ENCODE measurements at regions not wholly inside any gene's neighbourhood (a gene's known extent, or its start where the extent isn't known, plus 50 kb on each side); places are given as distances from the start of the nearest gene placed in this dataset.

DNA sequence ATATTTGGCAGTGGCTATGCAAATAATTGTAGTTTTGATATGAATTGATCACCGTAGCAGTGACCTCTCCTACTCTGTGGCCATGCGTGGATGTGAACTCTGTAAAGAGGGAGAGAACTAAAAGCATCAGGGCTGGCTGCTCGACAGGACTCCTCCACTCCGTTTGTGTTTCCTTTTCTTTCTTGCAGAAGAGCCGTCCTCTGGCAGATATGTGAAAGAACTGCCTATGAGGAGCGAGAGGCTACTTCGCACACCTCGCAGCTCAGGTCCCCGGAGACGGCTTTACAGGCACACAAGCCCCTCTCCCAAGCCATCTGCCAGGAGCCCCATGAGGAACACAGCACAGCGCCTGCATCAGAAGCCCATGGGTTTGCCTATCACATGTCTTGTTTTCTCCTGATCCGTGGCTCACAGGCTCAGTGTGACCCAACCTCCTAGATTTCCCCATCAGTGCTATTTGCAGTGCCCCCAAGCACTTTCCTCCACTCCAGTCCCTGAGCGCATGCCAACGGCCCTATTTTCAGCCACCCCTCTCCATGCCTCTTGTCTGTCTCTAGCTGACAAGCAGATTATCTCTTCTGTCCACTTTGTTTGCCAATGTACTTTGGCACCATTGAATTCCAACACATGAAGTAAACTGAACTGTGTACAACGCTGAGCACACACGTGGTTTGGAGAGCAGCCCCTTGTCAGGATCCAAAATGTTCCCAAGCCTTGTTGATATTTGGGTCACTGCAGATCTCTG lies 164.3 kb upstream of the AKR1E2 start:
- H3K79me2 ChIP-seq (ENCODE audit: control insufficient read depth, insufficient read depth, low read length): peaks cover 24% of the 10 kb centered on the region
- TF ChIP-seq POLR2A (IDR thresholded peaks at IDR 0.05; ENCODE audit: low read depth, low read length) (no peak), POLR2AphosphoS5 (IDR thresholded peaks at IDR 0.05; ENCODE audit: insufficient read depth, low read depth, low read length) (no peak), MYC (IDR thresholded peaks at IDR 0.05; ENCODE audit: low read depth, low read length) (no peak), GATA2 (IDR thresholded peaks at IDR 0.05; ENCODE audit: insufficient read depth, insufficient read length, low read depth, low read length) (no peak), JUN (IDR thresholded peaks at IDR 0.05; ENCODE audit: borderline replicate concordance, insufficient read depth, insufficient read length, low read depth) (no peak), EZH2 (IDR thresholded peaks at IDR 0.05; ENCODE audit: borderline replicate concordance, low read depth, low read length, severe bottlenecking) (no peak), FOS (IDR thresholded peaks at IDR 0.05; ENCODE audit: borderline replicate concordance, insufficient read depth, low read length) (no peak)
- TF ChIP-seq, protein P1, sequence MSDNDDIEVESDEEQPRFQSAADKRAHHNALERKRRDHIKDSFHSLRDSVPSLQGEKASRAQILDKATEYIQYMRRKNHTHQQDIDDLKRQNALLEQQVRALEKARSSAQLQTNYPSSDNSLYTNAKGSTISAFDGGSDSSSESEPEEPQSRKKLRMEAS (IDR thresholded peaks at IDR 0.05; ENCODE audit: insufficient read depth, insufficient read length): no peak
- TF ChIP-seq, protein P2, sequence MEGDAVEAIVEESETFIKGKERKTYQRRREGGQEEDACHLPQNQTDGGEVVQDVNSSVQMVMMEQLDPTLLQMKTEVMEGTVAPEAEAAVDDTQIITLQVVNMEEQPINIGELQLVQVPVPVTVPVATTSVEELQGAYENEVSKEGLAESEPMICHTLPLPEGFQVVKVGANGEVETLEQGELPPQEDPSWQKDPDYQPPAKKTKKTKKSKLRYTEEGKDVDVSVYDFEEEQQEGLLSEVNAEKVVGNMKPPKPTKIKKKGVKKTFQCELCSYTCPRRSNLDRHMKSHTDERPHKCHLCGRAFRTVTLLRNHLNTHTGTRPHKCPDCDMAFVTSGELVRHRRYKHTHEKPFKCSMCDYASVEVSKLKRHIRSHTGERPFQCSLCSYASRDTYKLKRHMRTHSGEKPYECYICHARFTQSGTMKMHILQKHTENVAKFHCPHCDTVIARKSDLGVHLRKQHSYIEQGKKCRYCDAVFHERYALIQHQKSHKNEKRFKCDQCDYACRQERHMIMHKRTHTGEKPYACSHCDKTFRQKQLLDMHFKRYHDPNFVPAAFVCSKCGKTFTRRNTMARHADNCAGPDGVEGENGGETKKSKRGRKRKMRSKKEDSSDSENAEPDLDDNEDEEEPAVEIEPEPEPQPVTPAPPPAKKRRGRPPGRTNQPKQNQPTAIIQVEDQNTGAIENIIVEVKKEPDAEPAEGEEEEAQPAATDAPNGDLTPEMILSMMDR (IDR thresholded peaks at IDR 0.05; ENCODE audit: extremely low read depth in 1 of 2, insufficient read depth in 1 of 2, low read depth in 1 of 2, low read length in 2 of 2): no peak
- peaks cover 23% of the 10 kb centered on the region for H3K4me1 ChIP-seq (ENCODE audit: control insufficient read depth, extremely low read depth, insufficient read depth, low read length)
- ChIA-PET POLR2A (no interaction called here), CTCF (no interaction called here)
- no peak overlapping the region for H3K27ac ChIP-seq (ENCODE audit: insufficient read depth, low read depth, low read length)
- no peaks in the 10 kb centered on the region for H3K9me1 ChIP-seq (replicated peaks; ENCODE audit: control insufficient read depth, extremely low read depth, insufficient read depth, low read length)
- H3K4me3 ChIP-seq (replicated peaks in 1 of 3; ENCODE audit: insufficient read depth in 1 of 3, low read depth in 1 of 3, low read length in 3 of 3): no peak overlapping the region
- no peak for FAIRE-seq
- dilution Hi-C loops (cut with MboI; ENCODE audit: extremely low pct_ligation_motif_present, low sequenced_read_pairs) (no loop called here), intact Hi-C loops (cut with micrococcal nuclease) (loop anchor here (2.0 to 5.0 kb wide), 10 partner anchors 15 to 1209 kb away; partner anchors contain the start of gene KLF6)
- no peak overlapping the region for H3K9ac ChIP-seq (replicated peaks; ENCODE audit: extremely low read depth, insufficient read depth, low read length)
- no peaks in the 10 kb centered on the region for H4K20me1 ChIP-seq (replicated peaks; ENCODE audit: control insufficient read depth, extremely low read depth, insufficient read depth, low read length)
- H3K27me3 ChIP-seq (ENCODE audit: control insufficient read depth in 2 of 2, insufficient read depth in 2 of 2, low read length in 2 of 2): no peaks in the 10 kb centered on the region
- no peak overlapping the region for H3K4me2 ChIP-seq (ENCODE audit: insufficient read depth, low read length)
- BruUV-seq (replicated peaks): no TSS peak
- H2AFZ ChIP-seq (ENCODE audit: low read depth, low read length): no peak overlapping the region
- no peak for DNase-seq (ENCODE audit: low read depth, low spot score)
- H3K36me3 ChIP-seq (ENCODE audit: control insufficient read depth in 2 of 2, extremely low read depth in 1 of 2, insufficient read depth in 2 of 2, low read length in 2 of 2): peaks cover 0 to 4% of the 10 kb centered on the region in 2 experiments
- no peaks in the 10 kb centered on the region for H3K9me3 ChIP-seq (replicated peaks; ENCODE audit: control insufficient read depth, insufficient read depth, low read length)
